Neutrophil (primary cell): ENCODE measurements at regions not wholly inside any gene's neighbourhood (a gene's known extent, or its start where the extent isn't known, plus 50 kb on each side); places are given as distances from the start of the nearest gene placed in this dataset.
"Not testable (repeated sequence)": the region's sequence is repeated elsewhere in the genome, so short reads cannot be mapped to it uniquely, and the experiment has no call there.

Source experiments
- H3K27ac ChIP-seq: fragments of 200-600 bp; sonication (generic); 2 replicates; pipeline ENCODE4 v1.5.1; 2016; ENCODE audit warnings: mild to moderate bottlenecking, moderate library complexity
- H3K27me3 ChIP-seq: fragments of 200-600 bp; sonication (generic); 2 replicates; pipeline ENCODE4 v1.6.0; 2016; ENCODE audit warnings: mild to moderate bottlenecking
- H3K36me3 ChIP-seq: fragments of 200-600 bp; sonication (generic); 2 replicates; pipeline ENCODE4 v1.5.1; 2017
- H3K4me1 ChIP-seq, 2 experiments: fragments of 200-600 bp in 1 of 2; sonication (generic) in 1 of 2; 1 replicate in 1 of 2; 2 replicates in 1 of 2; pipeline versions ENCODE4 v1.5.1 to v1.6.1; 2013 to 2016; ENCODE audit warnings: low read depth in 1 of 2, low read length in 1 of 2, mild to moderate bottlenecking in 1 of 2, moderate library complexity in 1 of 2; ENCODE audit not compliant: control insufficient read depth in 1 of 2, insufficient read depth in 1 of 2
- H3K4me3 ChIP-seq, 2 experiments: fragments of 200-600 bp in 1 of 2; sonication (generic) in 1 of 2; 1 replicate in 1 of 2; 2 replicates in 1 of 2; pipeline ENCODE4 v1.5.1; 2013 to 2016; ENCODE audit warnings: low read depth in 1 of 2, low read length in 1 of 2, mild to moderate bottlenecking in 1 of 2, moderate library complexity in 1 of 2
- H3K9me3 ChIP-seq: fragments of 200-600 bp; sonication (generic); 2 replicates; pipeline ENCODE4 v1.5.1; 2016
- CTCF ChIP-seq: fragments of 200-600 bp; sonication (generic); IDR thresholded peaks from 2 replicates; pipeline ENCODE4 v1.5.1; 2016; ENCODE audit warnings: antibody characterized with exemption

GRCh38 chr12:46475972-46476645 is 103.5 kb upstream of the SLC38A2 start:
- no peaks in the 10 kb centered on the region for H3K9me3 ChIP-seq
- no peaks in the 10 kb centered on the region for H3K27me3 ChIP-seq
- no peaks in the 10 kb centered on the region for H3K36me3 ChIP-seq
- H3K4me1 ChIP-seq, result peaks cover 14 to 22% of the 10 kb centered on the region in 2 experiments
- no peak overlapping the region for H3K27ac ChIP-seq
- H3K4me3 ChIP-seq, result no peak overlapping the region
- no peak for TF ChIP-seq CTCF

- not testable (repeated sequence) for H3K27me3 ChIP-seq, H3K4me3 ChIP-seq, H3K36me3 ChIP-seq, H3K27ac ChIP-seq, H3K9me3 ChIP-seq
- peaks cover 14 to 28% of the 10 kb centered on the region in 2 experiments for H3K4me1 ChIP-seq
Measured at GRCh38 chr12:46474385-46474784, 101.8 kb upstream of the SLC38A2 start.

GRCh38 chr12:46473634-46474329 is 101.2 kb upstream of the SLC38A2 start:
- Histone ChIP-seq H3K4me3 (peak overlapping the region; percentile 37 to 40), H3K27ac (peak overlapping the region; percentile 74)

GRCh38 chr12:46472893-46473633 is 100.5 kb upstream of the SLC38A2 start:
- no peaks in the 10 kb centered on the region for H3K9me3 ChIP-seq
- H3K4me1 ChIP-seq, result peaks cover 14 to 21% of the 10 kb centered on the region in 2 experiments
- no peaks in the 10 kb centered on the region for H3K27me3 ChIP-seq
- TF ChIP-seq CTCF, result no peak
- H3K4me3 ChIP-seq, result peak overlapping the region; percentile 37 to 40
- no peaks in the 10 kb centered on the region for H3K36me3 ChIP-seq
- H3K27ac ChIP-seq, result peak overlapping the region; percentile 74

More at GRCh38 chr12:46473634-46474329, 101.2 kb upstream of the SLC38A2 start:
- H3K4me1 ChIP-seq, result peaks cover 14 to 22% of the 10 kb centered on the region in 2 experiments
- no peak for TF ChIP-seq CTCF
- no peaks in the 10 kb centered on the region for H3K27me3 ChIP-seq
- no peaks in the 10 kb centered on the region for H3K9me3 ChIP-seq
- H3K36me3 ChIP-seq, result no peaks in the 10 kb centered on the region

GRCh38 chr12:46472144-46472705 is 99.7 kb upstream of the SLC38A2 start:
- Histone ChIP-seq H3K4me3 (no peak overlapping the region), H3K9me3 (no peaks in the 10 kb centered on the region), H3K36me3 (no peaks in the 10 kb centered on the region), H3K27me3 (no peaks in the 10 kb centered on the region), H3K27ac (no peak overlapping the region), H3K4me1 (peaks cover 14 to 21% of the 10 kb centered on the region in 2 experiments)
- no peak for TF ChIP-seq CTCF
